ENCODE measurements at regions not wholly inside any gene's neighbourhood (a gene's known extent, or its start where the extent isn't known, plus 50 kb on each side); places are given as distances from the start of the nearest gene placed in this dataset.

- Histone ChIP-seq H3K79me2 (ENCODE audit: insufficient read depth, low read length) (no peaks in the 10 kb centered on the region), H3K9ac (ENCODE audit: extremely low read depth, insufficient read length, low read length) (no peak overlapping the region), H3K23ac (ENCODE audit: insufficient read length, low read depth, low read length) (no peak overlapping the region), H3K79me1 (ENCODE audit: insufficient read depth, low read depth, low read length, poor library complexity, severe bottlenecking) (no peaks in the 10 kb centered on the region), H2BK15ac (ENCODE audit: low read depth, low read length) (no peak overlapping the region), H4K91ac (ENCODE audit: insufficient read length, low read depth, low read length) (no peak overlapping the region), H3K27me3 (ENCODE audit: insufficient read depth, low read length) (no peaks in the 10 kb centered on the region), H3K18ac (ENCODE audit: insufficient read length, low read depth, low read length) (no peak overlapping the region), H3K56ac (ENCODE audit: insufficient read length, low read depth, low read length) (no peak overlapping the region), H2BK12ac (ENCODE audit: insufficient read length, low read depth, low read length) (no peak overlapping the region), H3K4me1 (ENCODE audit: insufficient read depth, low read length) (no peaks in the 10 kb centered on the region), H3K4ac (ENCODE audit: low read depth, low read length) (no peak overlapping the region), H2BK20ac (ENCODE audit: low read depth, low read length, poor library complexity, severe bottlenecking) (no peak overlapping the region), H3T11ph (ENCODE audit: low read length) (no peak overlapping the region), H3K9me3 (ENCODE audit: control insufficient read depth, low read depth, low read length) (no peaks in the 10 kb centered on the region), H4K20me1 (ENCODE audit: control insufficient read depth, insufficient read depth, insufficient read length) (no peaks in the 10 kb centered on the region), H2AFZ (ENCODE audit: low read length) (no peak overlapping the region), H3K27ac (ENCODE audit: insufficient read length, low read depth, low read length) (no peak overlapping the region), H4K5ac (ENCODE audit: insufficient read length, low read depth, low read length) (no peak overlapping the region), H3K4me2 (ENCODE audit: insufficient read depth, insufficient read length, low read length) (no peak overlapping the region), H2BK120ac (ENCODE audit: low read depth, low read length, poor library complexity, severe bottlenecking) (no peak overlapping the region), H3K14ac (ENCODE audit: insufficient read depth, low read length) (no peak overlapping the region), H3K23me2 (ENCODE audit: insufficient read length, low read depth, low read length, poor library complexity, severe bottlenecking) (no peaks in the 10 kb centered on the region), H4K8ac (replicated peaks; ENCODE audit: insufficient read length, low read depth, low read length) (no peak overlapping the region), H2BK5ac (ENCODE audit: insufficient read length, low read length) (no peak overlapping the region), H2AK5ac (ENCODE audit: insufficient read length, low read length) (no peak overlapping the region)
- DNase-seq = no peak
- no peak for TF ChIP-seq CTCF (conservative IDR thresholded peaks at IDR 0.05)
- WGBS (ENCODE audit: extremely low coverage, insufficient read length, low lambda C conversion rate) = no CpG with 5 or more reads among the region's 4 CpGs
- H3K36me3 Mint-ChIP-seq (ENCODE audit: insufficient read depth in 1 of 3, low read depth in 3 of 3) = no peaks in the 10 kb centered on the region
- no peak overlapping the region for H3K4me3 Mint-ChIP-seq
- no peaks in the 10 kb centered on the region for H3K9me3 Mint-ChIP-seq
- no peaks in the 10 kb centered on the region for H3K27me3 Mint-ChIP-seq (ENCODE audit: low read depth)
- H3K27ac Mint-ChIP-seq = no peak overlapping the region
- peaks cover 9 to 11% of the 10 kb centered on the region in 2 experiments; a peak in 3 of 4 replicates for H3K4me1 Mint-ChIP-seq
Measured at GRCh38 chr13:50318887-50319286, 303.6 kb downstream of the KCNRG start.

Data from H9 (cell line).